CD14-positive monocyte (primary cell): ENCODE measurements at regions not wholly inside any gene's neighbourhood (a gene's known extent, or its start where the extent isn't known, plus 50 kb on each side); places are given as distances from the start of the nearest gene placed in this dataset.

Experiments used
- DNase-seq, 3 donors: peaks; one replicate each; pipeline ENCODE4 v3.0.0-alpha.2; 2011 to 2022
- H2AFZ ChIP-seq: 2 replicates; pipeline ENCODE4 v1.6.0; 2012; ENCODE audit warnings: mild to moderate bottlenecking, low read depth, low read length, inconsistent platforms; ENCODE audit not compliant: insufficient read depth, poor library complexity, severe bottlenecking
- H3K27ac ChIP-seq, 2 donors: 1 replicate in 1 of 2; 2 replicates in 1 of 2; pipeline ENCODE4 v1.5.1; 2012 to 2013; ENCODE audit warnings: low read length in 2 of 2, control low read depth in 1 of 2, inconsistent platforms in 1 of 2, low read depth in 1 of 2, mild to moderate bottlenecking in 1 of 2
- H3K27me3 ChIP-seq, 2 donors: one replicate each; pipeline versions ENCODE4 v1.6.0 to v1.6.1; 2011 to 2013; ENCODE audit warnings: low read length in 2 of 2; ENCODE audit not compliant: control insufficient read depth in 2 of 2, insufficient read depth in 2 of 2
- H3K36me3 ChIP-seq, 2 donors: replicated peaks in 1 of 2; 1 replicate in 1 of 2; 2 replicates in 1 of 2; pipeline versions ENCODE4 v1.5.1 to v1.6.1; 2012 to 2013; ENCODE audit warnings: low read length in 2 of 2, control low read depth in 1 of 2, inconsistent platforms in 1 of 2, mild to moderate bottlenecking in 1 of 2; ENCODE audit not compliant: insufficient read depth in 2 of 2, control insufficient read depth in 1 of 2
- H3K4me1 ChIP-seq, 2 donors: 1 replicate in 1 of 2; 2 replicates in 1 of 2; pipeline versions ENCODE4 v1.5.1 to v1.6.1; 2012 to 2013; ENCODE audit warnings: low read length in 2 of 2, control low read depth in 1 of 2, inconsistent platforms in 1 of 2, mild to moderate bottlenecking in 1 of 2, moderate library complexity in 1 of 2; ENCODE audit not compliant: insufficient read depth in 2 of 2, control insufficient read depth in 1 of 2
- H3K4me2 ChIP-seq: replicated peaks from 2 replicates; pipeline ENCODE3; 2012; ENCODE audit warnings: low read length, moderate library complexity, mild to moderate bottlenecking; ENCODE audit not compliant: poor library complexity, severe bottlenecking; ENCODE audit errors: extremely low read depth
- H3K4me3 ChIP-seq, 3 experiments: fragments of 200-600 bp in 1 of 3; sonication (generic) in 1 of 3; replicated peaks in 1 of 3; 1 replicate in 2 of 3; 2 replicates in 1 of 3; pipeline ENCODE4 v1.5.1; 2011 to 2013; ENCODE audit warnings: low read length in 3 of 3, mild to moderate bottlenecking in 3 of 3, control low read depth in 2 of 3, low read depth in 2 of 3, inconsistent platforms in 1 of 3, moderate library complexity in 1 of 3
- H3K79me2 ChIP-seq: 2 replicates; pipeline ENCODE4 v1.6.0; 2012; ENCODE audit warnings: mild to moderate bottlenecking, control low read depth, inconsistent platforms, low read length, moderate library complexity; ENCODE audit not compliant: insufficient read depth
- H3K9ac ChIP-seq: 2 replicates; pipeline ENCODE4 v1.6.0; 2017; ENCODE audit warnings: low read length, mild to moderate bottlenecking; ENCODE audit not compliant: insufficient read depth, poor library complexity, severe bottlenecking
- H3K9me3 ChIP-seq, 2 donors: replicated peaks in 1 of 2; 1 replicate in 1 of 2; 2 replicates in 1 of 2; pipeline versions ENCODE4 v1.5.1 to v1.6.1; 2012 to 2013; ENCODE audit warnings: low read length in 2 of 2, control low read depth in 1 of 2; ENCODE audit not compliant: control insufficient read depth in 1 of 2, insufficient read depth in 1 of 2
- H4K20me1 ChIP-seq: 2 replicates; pipeline ENCODE4 v1.6.0; 2012; ENCODE audit warnings: mild to moderate bottlenecking, low read length, control low read depth, moderate library complexity; ENCODE audit not compliant: insufficient read depth
- H3K27ac Mint-ChIP-seq, 7 donors: one replicate each; pipeline ENCODE4 v1.8.0; 2020; ENCODE audit warnings: mild to moderate bottlenecking in 7 of 7, mixed read lengths in 7 of 7, moderate library complexity in 6 of 7, inconsistent platforms in 2 of 7
- H3K27me3 Mint-ChIP-seq, 3 donors: one replicate each; pipeline ENCODE4 v1.8.0; 2021 to 2022; ENCODE audit warnings: low read depth in 3 of 3, mild to moderate bottlenecking in 3 of 3, mixed read lengths in 3 of 3, moderate library complexity in 3 of 3, inconsistent platforms in 1 of 3
- H3K36me3 Mint-ChIP-seq, 2 donors: one replicate each; pipeline ENCODE4 v1.8.0; 2020; ENCODE audit warnings: mixed read lengths in 2 of 2, inconsistent platforms in 1 of 2, mild to moderate bottlenecking in 1 of 2
- H3K4me1 Mint-ChIP-seq: one replicate; pipeline ENCODE4 v1.8.0; 2020; ENCODE audit warnings: mild to moderate bottlenecking, mixed read lengths
- H3K4me3 Mint-ChIP-seq, 2 donors: one replicate each; pipeline ENCODE4 v1.8.0; 2020; ENCODE audit warnings: mild to moderate bottlenecking in 2 of 2, mixed read lengths in 2 of 2, moderate library complexity in 1 of 2
- H3K9me3 Mint-ChIP-seq, 7 donors: one replicate each; pipeline ENCODE4 v1.8.0; 2020 to 2022; ENCODE audit warnings: mixed read lengths in 7 of 7, mild to moderate bottlenecking in 6 of 7, moderate library complexity in 6 of 7, inconsistent platforms in 2 of 7
- WGBS: methylation state at CpG from one replicate; pipeline ENCODE4 v1.1.5; 2013; ENCODE audit warnings: missing lambda C conversion rate; ENCODE audit not compliant: insufficient coverage; 5-methylcytosine and 5-hydroxymethylcytosine counted together
- intact Hi-C, 2 donors: fragments of 100-400 bp; cut with micrococcal nuclease; formaldehyde crosslinking; loops; one replicate each; pipeline versions ENCODE4 v1.15.0 to v1.15.1; 2023
- TF ChIP-seq, protein P1 (sequence below): fragments of 200-600 bp; IDR thresholded peaks from one replicate; pipeline ENCODE4 v1.8.0; 2022; ENCODE audit warnings: antibody characterized with exemption, mild to moderate bottlenecking

DNA sequence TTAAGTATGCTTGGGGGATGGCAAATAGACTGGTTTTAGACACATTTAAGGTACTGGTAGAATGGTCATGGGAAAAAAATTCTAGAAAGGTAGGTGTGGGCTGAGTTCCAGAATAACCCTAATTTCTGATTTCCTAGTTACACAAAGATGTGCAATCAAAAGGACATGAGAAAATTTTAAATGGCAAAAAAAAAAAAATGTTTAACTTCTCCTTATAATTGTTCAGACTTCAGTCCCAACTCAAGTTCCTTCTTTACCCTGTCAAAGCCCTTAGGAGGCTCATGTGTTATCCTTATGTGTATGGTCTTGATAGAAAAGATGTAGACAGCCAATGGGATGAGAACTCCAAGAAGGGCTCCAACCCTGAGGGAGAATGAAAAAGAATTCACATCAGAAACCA is 153.3 kb upstream of the PLEKHG7 start:
- DNase-seq: no peak
- no peaks in the 10 kb centered on the region for H3K36me3 Mint-ChIP-seq
- H3K4me2 ChIP-seq: no peak overlapping the region
- H3K4me3 ChIP-seq: no peak overlapping the region
- no peaks in the 10 kb centered on the region for H3K27me3 ChIP-seq
- no peaks in the 10 kb centered on the region for H3K9me3 ChIP-seq
- H3K27ac ChIP-seq: no peak overlapping the region
- H3K4me3 Mint-ChIP-seq: no peak overlapping the region
- H3K4me1 ChIP-seq: no peaks in the 10 kb centered on the region
- H3K9me3 Mint-ChIP-seq: peaks cover 0 to 4% (median 0%) of the 10 kb centered on the region in 7 donors
- H3K36me3 ChIP-seq: no peaks in the 10 kb centered on the region
- no peaks in the 10 kb centered on the region for H3K79me2 ChIP-seq
- H4K20me1 ChIP-seq: no peaks in the 10 kb centered on the region
- intact Hi-C loops: no loop called here
- no peak overlapping the region for H3K9ac ChIP-seq
- H3K27me3 Mint-ChIP-seq: peaks cover 0 to 1% (median 0%) of the 10 kb centered on the region in 3 donors
- no peak overlapping the region for H3K27ac Mint-ChIP-seq
- no peak overlapping the region for H2AFZ ChIP-seq
- TF ChIP-seq, protein P1, sequence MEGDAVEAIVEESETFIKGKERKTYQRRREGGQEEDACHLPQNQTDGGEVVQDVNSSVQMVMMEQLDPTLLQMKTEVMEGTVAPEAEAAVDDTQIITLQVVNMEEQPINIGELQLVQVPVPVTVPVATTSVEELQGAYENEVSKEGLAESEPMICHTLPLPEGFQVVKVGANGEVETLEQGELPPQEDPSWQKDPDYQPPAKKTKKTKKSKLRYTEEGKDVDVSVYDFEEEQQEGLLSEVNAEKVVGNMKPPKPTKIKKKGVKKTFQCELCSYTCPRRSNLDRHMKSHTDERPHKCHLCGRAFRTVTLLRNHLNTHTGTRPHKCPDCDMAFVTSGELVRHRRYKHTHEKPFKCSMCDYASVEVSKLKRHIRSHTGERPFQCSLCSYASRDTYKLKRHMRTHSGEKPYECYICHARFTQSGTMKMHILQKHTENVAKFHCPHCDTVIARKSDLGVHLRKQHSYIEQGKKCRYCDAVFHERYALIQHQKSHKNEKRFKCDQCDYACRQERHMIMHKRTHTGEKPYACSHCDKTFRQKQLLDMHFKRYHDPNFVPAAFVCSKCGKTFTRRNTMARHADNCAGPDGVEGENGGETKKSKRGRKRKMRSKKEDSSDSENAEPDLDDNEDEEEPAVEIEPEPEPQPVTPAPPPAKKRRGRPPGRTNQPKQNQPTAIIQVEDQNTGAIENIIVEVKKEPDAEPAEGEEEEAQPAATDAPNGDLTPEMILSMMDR: no peak
- H3K4me1 Mint-ChIP-seq: no peaks in the 10 kb centered on the region

DNA sequence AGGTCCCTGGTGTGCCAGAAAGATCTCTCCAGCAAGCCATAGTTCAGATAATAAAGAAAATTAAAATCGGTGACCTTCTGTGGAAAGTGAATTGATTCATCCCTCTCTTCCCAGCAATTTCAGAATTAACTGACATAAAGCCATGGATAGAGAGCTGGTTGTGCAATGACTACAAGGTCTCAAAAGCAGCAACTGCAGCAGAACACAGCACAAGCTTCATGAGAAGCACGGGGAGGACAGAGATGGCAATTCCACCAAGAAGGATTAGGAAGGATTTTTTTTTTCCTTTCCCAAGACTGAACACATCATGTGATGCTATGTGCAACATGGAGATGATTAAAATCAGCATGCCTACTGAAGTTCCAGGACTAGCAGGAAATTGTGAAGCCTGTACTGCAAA is 154.9 kb upstream of the PLEKHG7 start:
- peaks cover 0 to 4% (median 0%) of the 10 kb centered on the region in 7 donors for H3K9me3 Mint-ChIP-seq
- peaks cover 0 to 7% of the 10 kb centered on the region in 2 donors for H3K4me1 ChIP-seq
- no peaks in the 10 kb centered on the region for H3K36me3 ChIP-seq
- H3K4me2 ChIP-seq: no peak overlapping the region
- TF ChIP-seq, protein P1: no peak
- no peaks in the 10 kb centered on the region for H3K79me2 ChIP-seq
- H3K27me3 ChIP-seq: no peaks in the 10 kb centered on the region
- no peak for DNase-seq
- H3K4me1 Mint-ChIP-seq: peaks cover 10% of the 10 kb centered on the region
- peaks cover 0 to 1% (median 0%) of the 10 kb centered on the region in 3 donors for H3K27me3 Mint-ChIP-seq
- H3K9ac ChIP-seq: no peak overlapping the region
- no peak overlapping the region for H3K4me3 ChIP-seq
- H3K4me3 Mint-ChIP-seq: no peak overlapping the region
- intact Hi-C loops: no loop called here
- no peaks in the 10 kb centered on the region for H4K20me1 ChIP-seq
- H2AFZ ChIP-seq: no peak overlapping the region
- H3K36me3 Mint-ChIP-seq: no peaks in the 10 kb centered on the region
- H3K27ac Mint-ChIP-seq: no peak overlapping the region
- no CpG with 5 or more reads among the region's 2 CpGs for WGBS
- H3K27ac ChIP-seq: no peak overlapping the region
- no peaks in the 10 kb centered on the region for H3K9me3 ChIP-seq
